Brain microvascular endothelial cell (primary cell): ENCODE measurements at regions not wholly inside any gene's neighbourhood (a gene's known extent, or its start where the extent isn't known, plus 50 kb on each side); places are given as distances from the start of the nearest gene placed in this dataset.
A peak's percentile ranks its signal among the peaks of the same experiment; 100 is the strongest.

Experiments used
- DNase-seq: peaks from one replicate; pipeline ENCODE4 v3.0.0-alpha.2; 2020
- H3K27ac ChIP-seq: fragments of 250-450 bp; sonication (Bioruptor Pico); 2 replicates; pipeline ENCODE4 v1.5.1; 2020; ENCODE audit warnings: mild to moderate bottlenecking, moderate library complexity
- H3K27me3 ChIP-seq: fragments of 250-450 bp; sonication (Bioruptor Pico); replicated peaks from 2 replicates; pipeline ENCODE4 v1.5.1; 2020; ENCODE audit warnings: mild to moderate bottlenecking
- H3K36me3 ChIP-seq: fragments of 250-450 bp; sonication (Bioruptor Pico); replicated peaks from 2 replicates; pipeline ENCODE4 v1.5.1; 2020; ENCODE audit warnings: mild to moderate bottlenecking
- H3K4me3 ChIP-seq: 2 replicates; pipeline ENCODE4 v1.5.1; 2011; ENCODE audit warnings: low read depth, mild to moderate bottlenecking, control low read depth, low read length, moderate library complexity
- CTCF ChIP-seq: IDR thresholded peaks from 2 replicates; pipeline ENCODE4 v1.5.1; 2011; ENCODE audit warnings: low read depth, mild to moderate bottlenecking, moderate library complexity, low read length, control low read depth, inconsistent platforms; ENCODE audit errors: missing control alignments
- in situ Hi-C: cut with HindIII; loops from 2 replicates; pipeline ENCODE4 v1.10.0; 2017; ENCODE audit warnings: low sequenced_read_pairs, low pct_ligation_motif_present

GRCh38 chr15:47291767-47292166, 425.5 kb upstream of the SEMA6D start:
- no peaks in the 10 kb centered on the region for H3K27me3 ChIP-seq
- H3K27ac ChIP-seq: no peak overlapping the region
- no peak for DNase-seq
- TF ChIP-seq CTCF: no peak
- in situ Hi-C loops: no loop called here
- H3K36me3 ChIP-seq: no peaks in the 10 kb centered on the region
- no peak overlapping the region for H3K4me3 ChIP-seq

GRCh38 chr15:47292638-47293190, 424.6 kb upstream of the SEMA6D start:
- H3K27ac ChIP-seq: no peak overlapping the region
- TF ChIP-seq CTCF: no peak
- in situ Hi-C loops: no loop called here

DNA sequence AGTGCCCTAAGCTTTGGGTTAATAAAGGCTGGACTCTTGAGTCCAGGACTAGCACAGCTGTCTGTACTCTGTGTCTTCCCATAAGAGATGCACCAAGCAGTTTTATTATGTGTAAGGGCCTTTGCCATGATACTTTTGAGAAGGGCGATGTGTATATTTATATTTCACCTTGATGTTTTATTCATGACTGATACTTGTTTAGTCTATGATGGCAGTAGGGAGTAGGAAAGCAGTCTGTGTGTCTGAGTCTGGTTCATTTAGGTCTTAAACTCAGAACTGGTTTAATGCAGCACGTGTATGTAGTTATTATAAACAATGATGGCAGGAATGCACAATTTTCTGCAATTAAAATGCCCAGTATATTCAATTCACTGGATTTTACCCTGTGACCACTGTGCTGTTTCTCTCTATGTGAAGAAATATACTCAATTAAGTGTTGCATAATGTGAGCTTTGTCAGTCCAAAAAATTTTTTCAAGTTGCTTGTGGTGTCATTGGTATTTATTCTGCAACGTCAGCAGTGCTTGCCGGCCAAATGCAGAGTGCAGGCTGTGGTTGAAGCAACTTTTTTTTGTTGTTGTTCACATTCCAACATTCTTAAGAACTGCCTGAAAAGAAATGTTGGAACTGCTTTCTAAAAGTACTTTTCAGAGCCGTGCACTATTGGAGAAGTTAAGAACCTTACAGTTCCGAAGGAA, 423.7 kb upstream of the SEMA6D start:
- peak; percentile 94 for DNase-seq
- no peaks in the 10 kb centered on the region for H3K27me3 ChIP-seq
- H3K27ac ChIP-seq: no peak overlapping the region
- no peak for TF ChIP-seq CTCF
- H3K36me3 ChIP-seq: no peaks in the 10 kb centered on the region
- no peak overlapping the region for H3K4me3 ChIP-seq
- in situ Hi-C loops: no loop called here

More at GRCh38 chr15:47292638-47293190, 424.6 kb upstream of the SEMA6D start:
- no peaks in the 10 kb centered on the region for H3K36me3 ChIP-seq
- DNase-seq: no peak
- H3K4me3 ChIP-seq: no peak overlapping the region
- H3K27me3 ChIP-seq: no peaks in the 10 kb centered on the region

- Histone ChIP-seq H3K36me3 (no peaks in the 10 kb centered on the region), H3K27ac (no peak overlapping the region), H3K27me3 (no peaks in the 10 kb centered on the region), H3K4me3 (no peak overlapping the region)
- in situ Hi-C loops: no loop called here
- DNase-seq: no peak
- no peak for TF ChIP-seq CTCF
These were observed 422.5 kb upstream of the SEMA6D start for GRCh38 chr15:47294765-47295259.

- no peak for TF ChIP-seq CTCF
- in situ Hi-C loops: no loop called here
- Histone ChIP-seq H3K27ac (no peak overlapping the region), H3K36me3 (no peaks in the 10 kb centered on the region), H3K27me3 (no peaks in the 10 kb centered on the region), H3K4me3 (no peak overlapping the region)
- DNase-seq: no peak
These were observed 420.4 kb upstream of the SEMA6D start for GRCh38 chr15:47296881-47297280.
